Esophagus muscularis mucosa (tissue), 4 donors: ENCODE measurements at regions not wholly inside any gene's neighbourhood (a gene's known extent, or its start where the extent isn't known, plus 50 kb on each side); places are given as distances from the start of the nearest gene placed in this dataset.

ENCODE experiments used
- CTCF ChIP-seq, 3 experiments: fragments of 200-600 bp in 2 of 3; fragments of 450-650 bp in 1 of 3; sonication (generic) in 2 of 3; IDR thresholded peaks; one replicate each; pipeline ENCODE4 v1.5.1; 2017 to 2019; ENCODE audit warnings: antibody characterized with exemption in 3 of 3, mild to moderate bottlenecking in 2 of 3, moderate library complexity in 1 of 3
- EP300 ChIP-seq: sonication (generic); formaldehyde crosslinking; IDR thresholded peaks from one replicate; pipeline ENCODE4 v1.6.1; 2017; ENCODE audit warnings: antibody characterized with exemption
- POLR2A ChIP-seq: fragments of 450-650 bp; IDR thresholded peaks from one replicate; pipeline ENCODE4 v1.6.1; 2017; ENCODE audit warnings: antibody characterized with exemption, moderate library complexity, mild to moderate bottlenecking, low read depth

GRCh38 chr3:14254812-14255702 is 76.4 kb downstream of the LSM3 start:
- TF ChIP-seq CTCF (IDR thresholded peaks at IDR 0.05) (no peak), POLR2A (no peak), EP300 (no peak)
